ENCODE measurements at regions not wholly inside any gene's neighbourhood (a gene's known extent, or its start where the extent isn't known, plus 50 kb on each side); places are given as distances from the start of the nearest gene placed in this dataset.

DNA sequence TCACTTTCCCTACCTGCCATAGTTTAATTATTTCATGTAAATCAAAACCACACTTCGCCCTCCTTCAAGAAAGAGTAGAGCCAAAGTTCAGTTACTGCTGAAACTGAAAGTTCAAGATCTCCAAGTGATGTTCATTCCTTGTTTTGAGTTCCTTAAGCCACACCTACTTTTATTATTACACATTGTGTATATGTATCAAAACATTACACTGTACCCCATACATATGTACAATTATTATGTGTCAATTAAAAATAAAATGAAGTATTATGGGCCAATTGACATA lies 892.3 kb upstream of the NDST4 start:
- TF ChIP-seq, protein P1, sequence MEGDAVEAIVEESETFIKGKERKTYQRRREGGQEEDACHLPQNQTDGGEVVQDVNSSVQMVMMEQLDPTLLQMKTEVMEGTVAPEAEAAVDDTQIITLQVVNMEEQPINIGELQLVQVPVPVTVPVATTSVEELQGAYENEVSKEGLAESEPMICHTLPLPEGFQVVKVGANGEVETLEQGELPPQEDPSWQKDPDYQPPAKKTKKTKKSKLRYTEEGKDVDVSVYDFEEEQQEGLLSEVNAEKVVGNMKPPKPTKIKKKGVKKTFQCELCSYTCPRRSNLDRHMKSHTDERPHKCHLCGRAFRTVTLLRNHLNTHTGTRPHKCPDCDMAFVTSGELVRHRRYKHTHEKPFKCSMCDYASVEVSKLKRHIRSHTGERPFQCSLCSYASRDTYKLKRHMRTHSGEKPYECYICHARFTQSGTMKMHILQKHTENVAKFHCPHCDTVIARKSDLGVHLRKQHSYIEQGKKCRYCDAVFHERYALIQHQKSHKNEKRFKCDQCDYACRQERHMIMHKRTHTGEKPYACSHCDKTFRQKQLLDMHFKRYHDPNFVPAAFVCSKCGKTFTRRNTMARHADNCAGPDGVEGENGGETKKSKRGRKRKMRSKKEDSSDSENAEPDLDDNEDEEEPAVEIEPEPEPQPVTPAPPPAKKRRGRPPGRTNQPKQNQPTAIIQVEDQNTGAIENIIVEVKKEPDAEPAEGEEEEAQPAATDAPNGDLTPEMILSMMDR (conservative IDR thresholded peaks at IDR 0.05; ENCODE audit: low read depth in 2 of 2): no peak
- TF ChIP-seq CREB1 (CRISPR knock-in tag; IDR thresholded peaks at IDR 0.05; ENCODE audit: low read depth) (no peak), NANOG (IDR thresholded peaks at IDR 0.05; ENCODE audit: borderline replicate concordance) (no peak), EZH2 (IDR thresholded peaks at IDR 0.05; ENCODE audit: low read depth, unreplicated experiment) (no peak), POLR2AphosphoS5 (IDR thresholded peaks at IDR 0.05; ENCODE audit: low read depth) (no peak), EZH2phosphoT487 (IDR thresholded peaks at IDR 0.05; ENCODE audit: unreplicated experiment) (no peak)
- TF ChIP-seq, protein P2, sequence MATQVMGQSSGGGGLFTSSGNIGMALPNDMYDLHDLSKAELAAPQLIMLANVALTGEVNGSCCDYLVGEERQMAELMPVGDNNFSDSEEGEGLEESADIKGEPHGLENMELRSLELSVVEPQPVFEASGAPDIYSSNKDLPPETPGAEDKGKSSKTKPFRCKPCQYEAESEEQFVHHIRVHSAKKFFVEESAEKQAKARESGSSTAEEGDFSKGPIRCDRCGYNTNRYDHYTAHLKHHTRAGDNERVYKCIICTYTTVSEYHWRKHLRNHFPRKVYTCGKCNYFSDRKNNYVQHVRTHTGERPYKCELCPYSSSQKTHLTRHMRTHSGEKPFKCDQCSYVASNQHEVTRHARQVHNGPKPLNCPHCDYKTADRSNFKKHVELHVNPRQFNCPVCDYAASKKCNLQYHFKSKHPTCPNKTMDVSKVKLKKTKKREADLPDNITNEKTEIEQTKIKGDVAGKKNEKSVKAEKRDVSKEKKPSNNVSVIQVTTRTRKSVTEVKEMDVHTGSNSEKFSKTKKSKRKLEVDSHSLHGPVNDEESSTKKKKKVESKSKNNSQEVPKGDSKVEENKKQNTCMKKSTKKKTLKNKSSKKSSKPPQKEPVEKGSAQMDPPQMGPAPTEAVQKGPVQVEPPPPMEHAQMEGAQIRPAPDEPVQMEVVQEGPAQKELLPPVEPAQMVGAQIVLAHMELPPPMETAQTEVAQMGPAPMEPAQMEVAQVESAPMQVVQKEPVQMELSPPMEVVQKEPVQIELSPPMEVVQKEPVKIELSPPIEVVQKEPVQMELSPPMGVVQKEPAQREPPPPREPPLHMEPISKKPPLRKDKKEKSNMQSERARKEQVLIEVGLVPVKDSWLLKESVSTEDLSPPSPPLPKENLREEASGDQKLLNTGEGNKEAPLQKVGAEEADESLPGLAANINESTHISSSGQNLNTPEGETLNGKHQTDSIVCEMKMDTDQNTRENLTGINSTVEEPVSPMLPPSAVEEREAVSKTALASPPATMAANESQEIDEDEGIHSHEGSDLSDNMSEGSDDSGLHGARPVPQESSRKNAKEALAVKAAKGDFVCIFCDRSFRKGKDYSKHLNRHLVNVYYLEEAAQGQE (IDR thresholded peaks at IDR 0.05; ENCODE audit: unreplicated experiment): no peak
- TF ChIP-seq, protein P3, sequence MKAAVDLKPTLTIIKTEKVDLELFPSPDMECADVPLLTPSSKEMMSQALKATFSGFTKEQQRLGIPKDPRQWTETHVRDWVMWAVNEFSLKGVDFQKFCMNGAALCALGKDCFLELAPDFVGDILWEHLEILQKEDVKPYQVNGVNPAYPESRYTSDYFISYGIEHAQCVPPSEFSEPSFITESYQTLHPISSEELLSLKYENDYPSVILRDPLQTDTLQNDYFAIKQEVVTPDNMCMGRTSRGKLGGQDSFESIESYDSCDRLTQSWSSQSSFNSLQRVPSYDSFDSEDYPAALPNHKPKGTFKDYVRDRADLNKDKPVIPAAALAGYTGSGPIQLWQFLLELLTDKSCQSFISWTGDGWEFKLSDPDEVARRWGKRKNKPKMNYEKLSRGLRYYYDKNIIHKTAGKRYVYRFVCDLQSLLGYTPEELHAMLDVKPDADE (IDR thresholded peaks at IDR 0.05): no peak

Data from GM23338 (cell line).